GM12874 (cell line): ENCODE measurements at regions not wholly inside any gene's neighbourhood (a gene's known extent, or its start where the extent isn't known, plus 50 kb on each side); places are given as distances from the start of the nearest gene placed in this dataset.

Source experiments
- TF ChIP-seq, protein P1 (sequence below): IDR thresholded peaks from 2 replicates; pipeline ENCODE4 v1.5.1; 2011; ENCODE audit warnings: low read depth, mild to moderate bottlenecking, control low read depth, low read length, moderate library complexity; ENCODE audit not compliant: insufficient read depth

DNA sequence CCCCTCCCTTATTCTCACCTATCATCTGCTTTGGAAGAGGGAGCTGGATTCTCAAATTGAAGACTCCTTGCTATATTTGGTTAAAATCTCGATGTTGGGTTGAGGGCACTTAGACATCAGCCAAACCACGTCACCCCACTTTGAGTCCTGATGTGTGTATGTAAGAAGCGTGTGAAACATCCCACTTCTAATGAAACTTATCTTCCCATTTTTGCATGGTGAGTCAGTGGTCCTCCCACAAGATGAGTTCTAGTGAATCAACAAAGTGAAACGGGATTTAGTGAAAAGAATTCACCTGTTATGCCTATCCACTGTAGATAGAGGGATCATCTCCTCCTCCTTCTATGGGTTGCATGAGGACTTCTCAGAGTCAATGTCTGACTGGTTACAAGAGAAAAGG, 51.4 kb upstream of the SPRED2 start:
- TF ChIP-seq, protein P1, sequence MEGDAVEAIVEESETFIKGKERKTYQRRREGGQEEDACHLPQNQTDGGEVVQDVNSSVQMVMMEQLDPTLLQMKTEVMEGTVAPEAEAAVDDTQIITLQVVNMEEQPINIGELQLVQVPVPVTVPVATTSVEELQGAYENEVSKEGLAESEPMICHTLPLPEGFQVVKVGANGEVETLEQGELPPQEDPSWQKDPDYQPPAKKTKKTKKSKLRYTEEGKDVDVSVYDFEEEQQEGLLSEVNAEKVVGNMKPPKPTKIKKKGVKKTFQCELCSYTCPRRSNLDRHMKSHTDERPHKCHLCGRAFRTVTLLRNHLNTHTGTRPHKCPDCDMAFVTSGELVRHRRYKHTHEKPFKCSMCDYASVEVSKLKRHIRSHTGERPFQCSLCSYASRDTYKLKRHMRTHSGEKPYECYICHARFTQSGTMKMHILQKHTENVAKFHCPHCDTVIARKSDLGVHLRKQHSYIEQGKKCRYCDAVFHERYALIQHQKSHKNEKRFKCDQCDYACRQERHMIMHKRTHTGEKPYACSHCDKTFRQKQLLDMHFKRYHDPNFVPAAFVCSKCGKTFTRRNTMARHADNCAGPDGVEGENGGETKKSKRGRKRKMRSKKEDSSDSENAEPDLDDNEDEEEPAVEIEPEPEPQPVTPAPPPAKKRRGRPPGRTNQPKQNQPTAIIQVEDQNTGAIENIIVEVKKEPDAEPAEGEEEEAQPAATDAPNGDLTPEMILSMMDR = no peak

DNA sequence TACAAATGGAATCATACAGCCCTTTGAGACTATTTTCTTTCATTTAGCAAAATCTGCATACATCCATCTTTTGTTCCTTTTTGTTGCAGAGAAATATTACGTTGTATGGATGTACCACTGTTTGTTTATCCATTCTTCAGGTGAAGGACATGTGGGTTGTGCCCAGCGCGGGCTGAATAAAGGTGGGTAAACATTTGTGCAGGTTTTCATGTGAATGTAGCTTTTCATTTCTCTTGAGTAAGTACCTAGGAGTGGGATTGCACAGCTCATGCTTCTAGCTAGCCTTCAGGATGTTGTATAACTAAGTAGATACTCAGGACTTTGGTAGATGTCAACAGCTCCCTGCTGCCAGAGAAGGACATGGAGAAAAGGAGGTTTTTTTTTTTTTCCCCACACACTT, 50.6 kb upstream of the SPRED2 start:
- TF ChIP-seq, protein P1 = no peak
